GM10248 (cell line): ENCODE measurements at regions not wholly inside any gene's neighbourhood (a gene's known extent, or its start where the extent isn't known, plus 50 kb on each side); places are given as distances from the start of the nearest gene placed in this dataset.

Experiments
- CTCF ChIA-PET: fragments of 300-600 bp; sonication (Branson Sonifier 250); formaldehyde crosslinking; extraction: SDS; loops from one replicate; lab custom pipeline; 2021; ENCODE audit warnings: antibody characterized with exemption; lab: Yijun Ruan, JAX
- POLR2A ChIA-PET: fragments of 350-650 bp; sonication (Branson Sonifier 250); formaldehyde crosslinking; extraction: SDS; loops from one replicate; lab custom pipeline; 2020; ENCODE audit warnings: antibody characterized with exemption; lab: Yijun Ruan, JAX
- DNase-seq: peaks from one replicate; pipeline ENCODE4 v3.0.0; 2012; ENCODE audit errors: extremely low spot score
- TF ChIP-seq, protein P1 (sequence below): IDR thresholded peaks from 2 replicates; pipeline ENCODE4 v1.5.1; 2012; ENCODE audit warnings: mild to moderate bottlenecking, low read depth; ENCODE audit errors: extremely low read depth, missing control alignments, control extremely low read depth

DNA sequence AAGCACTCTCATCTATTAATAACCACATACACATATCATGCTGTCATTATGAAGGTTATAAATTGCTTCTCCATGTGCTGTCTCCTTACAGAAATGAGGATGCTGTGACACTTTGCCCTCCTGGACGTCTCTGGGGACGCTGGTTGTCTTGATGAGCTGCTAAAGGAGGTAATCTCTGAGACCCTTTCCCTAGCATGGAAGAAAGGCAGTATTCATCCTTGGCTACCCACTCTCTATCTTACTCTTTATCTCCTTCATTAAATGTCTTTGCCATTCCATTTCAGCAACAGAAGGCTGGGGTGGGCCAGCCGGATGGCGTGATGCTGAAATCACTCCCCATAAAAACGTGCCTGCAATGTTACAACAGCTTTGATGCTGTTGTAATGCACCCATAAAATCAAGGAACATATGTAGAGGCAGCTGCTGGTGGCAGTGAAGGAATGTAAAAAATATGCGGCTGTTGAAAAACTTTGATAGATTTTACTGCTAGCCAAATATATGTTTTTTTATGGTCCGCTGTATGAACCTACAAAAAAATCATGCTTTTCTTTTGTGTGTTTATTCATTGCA is 715.1 kb upstream of the API5 start:
- DNase-seq: no peak
- CTCF ChIA-PET: interaction anchor here (1.7 kb wide), 1 partner anchor 7 kb away, joined by 5 read pairs; no protein-coding TSS in a partner anchor
- POLR2A ChIA-PET: no interaction called here
- TF ChIP-seq, protein P1, sequence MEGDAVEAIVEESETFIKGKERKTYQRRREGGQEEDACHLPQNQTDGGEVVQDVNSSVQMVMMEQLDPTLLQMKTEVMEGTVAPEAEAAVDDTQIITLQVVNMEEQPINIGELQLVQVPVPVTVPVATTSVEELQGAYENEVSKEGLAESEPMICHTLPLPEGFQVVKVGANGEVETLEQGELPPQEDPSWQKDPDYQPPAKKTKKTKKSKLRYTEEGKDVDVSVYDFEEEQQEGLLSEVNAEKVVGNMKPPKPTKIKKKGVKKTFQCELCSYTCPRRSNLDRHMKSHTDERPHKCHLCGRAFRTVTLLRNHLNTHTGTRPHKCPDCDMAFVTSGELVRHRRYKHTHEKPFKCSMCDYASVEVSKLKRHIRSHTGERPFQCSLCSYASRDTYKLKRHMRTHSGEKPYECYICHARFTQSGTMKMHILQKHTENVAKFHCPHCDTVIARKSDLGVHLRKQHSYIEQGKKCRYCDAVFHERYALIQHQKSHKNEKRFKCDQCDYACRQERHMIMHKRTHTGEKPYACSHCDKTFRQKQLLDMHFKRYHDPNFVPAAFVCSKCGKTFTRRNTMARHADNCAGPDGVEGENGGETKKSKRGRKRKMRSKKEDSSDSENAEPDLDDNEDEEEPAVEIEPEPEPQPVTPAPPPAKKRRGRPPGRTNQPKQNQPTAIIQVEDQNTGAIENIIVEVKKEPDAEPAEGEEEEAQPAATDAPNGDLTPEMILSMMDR: no peak

DNA sequence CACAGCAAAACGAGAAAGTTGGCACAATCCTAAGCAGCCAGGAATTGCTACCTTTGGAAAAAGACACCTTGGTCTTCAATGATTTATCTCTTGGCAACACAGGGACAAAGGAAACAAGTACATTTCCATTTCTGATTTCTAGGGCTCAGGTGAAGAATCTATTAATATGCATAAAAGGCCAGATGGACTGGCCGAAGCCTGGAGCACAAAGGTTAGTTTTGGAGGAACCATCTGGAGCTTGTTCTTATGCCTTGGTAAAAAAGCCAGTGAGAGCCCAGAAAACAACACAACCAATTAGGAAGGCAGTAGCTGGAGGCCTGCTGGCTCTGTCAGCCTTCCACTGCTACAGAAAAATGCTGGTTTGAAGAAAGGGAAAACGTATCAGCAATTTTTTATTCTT is 713.5 kb upstream of the API5 start:
- CTCF ChIA-PET: no interaction called here
- POLR2A ChIA-PET: no interaction called here

DNA sequence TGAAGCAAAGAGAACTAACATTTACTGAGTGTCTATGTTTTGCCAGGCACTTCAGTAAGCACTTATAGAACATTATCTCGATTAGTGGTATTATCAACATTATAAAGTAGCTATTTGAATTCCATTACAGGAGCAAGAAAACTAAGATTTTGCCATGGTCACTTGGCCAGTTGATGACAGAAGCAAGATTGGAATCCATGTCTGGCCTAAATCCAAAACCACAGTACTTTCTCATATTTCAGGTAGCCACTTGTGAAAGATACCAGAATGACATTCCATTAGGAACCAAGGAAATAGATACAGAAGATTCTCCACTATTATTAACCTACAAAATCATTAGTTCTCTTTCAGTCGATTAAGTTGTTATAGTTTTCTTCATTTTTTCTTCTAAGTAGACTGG is 691.0 kb upstream of the API5 start:
- ChIA-PET CTCF (no interaction called here), POLR2A (no interaction called here)
- TF ChIP-seq, protein P1: no peak
- DNase-seq: no peak

More for the DNA sequence above, 713.5 kb upstream of the API5 start:
- TF ChIP-seq, protein P1: no peak
- no peak for DNase-seq

DNA sequence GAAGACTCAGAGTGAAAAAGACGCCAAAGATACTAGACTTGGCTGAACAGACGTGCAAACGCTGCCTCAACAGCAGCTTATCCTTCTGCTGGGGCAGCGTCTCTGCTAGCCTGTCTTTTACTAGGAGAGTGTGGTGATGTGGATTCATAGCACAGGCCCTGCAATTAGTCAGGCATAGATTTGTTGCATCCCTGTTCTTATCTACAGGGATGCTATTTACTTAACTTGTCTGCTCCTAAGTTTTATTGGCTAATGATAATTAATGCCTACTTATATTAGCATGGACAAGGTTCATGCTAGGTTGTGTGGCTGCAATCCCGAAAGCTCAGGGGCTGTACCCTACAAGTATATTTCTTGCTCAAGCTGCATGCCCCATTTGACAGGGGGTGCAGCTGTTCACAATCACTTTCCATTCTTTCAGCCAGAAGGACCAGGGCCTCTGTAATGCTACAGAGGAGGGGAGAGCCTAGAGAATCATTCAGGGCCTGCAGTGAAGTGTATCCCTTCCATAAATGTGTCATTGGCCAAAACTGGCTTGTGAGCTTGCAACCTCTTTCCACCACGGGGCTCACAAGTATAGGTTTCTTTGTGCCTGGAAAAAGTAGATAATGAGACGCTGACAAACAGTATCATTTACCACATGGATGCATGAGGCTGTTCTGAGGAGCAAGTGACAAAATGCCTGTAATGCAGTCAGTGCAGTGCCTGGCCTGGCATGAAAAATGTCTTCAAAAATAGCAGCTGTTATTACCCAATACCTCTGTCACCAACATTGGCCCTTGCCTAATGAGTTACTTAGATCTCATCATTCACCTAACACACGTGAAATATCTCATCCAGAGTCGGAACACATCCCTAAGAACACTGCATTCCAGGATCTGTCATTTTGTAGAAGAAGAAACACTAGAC is 685.8 kb upstream of the API5 start:
- no peak for DNase-seq
- POLR2A ChIA-PET: interaction anchor here (0.6 kb wide), 1 partner anchor 31 kb away, joined by 5 read pairs; no protein-coding TSS in a partner anchor
- TF ChIP-seq, protein P1: no peak
- CTCF ChIA-PET: interaction anchor here (1.6 kb wide), 1 partner anchor 9 kb away, joined by 4 read pairs; no protein-coding TSS in a partner anchor

DNA sequence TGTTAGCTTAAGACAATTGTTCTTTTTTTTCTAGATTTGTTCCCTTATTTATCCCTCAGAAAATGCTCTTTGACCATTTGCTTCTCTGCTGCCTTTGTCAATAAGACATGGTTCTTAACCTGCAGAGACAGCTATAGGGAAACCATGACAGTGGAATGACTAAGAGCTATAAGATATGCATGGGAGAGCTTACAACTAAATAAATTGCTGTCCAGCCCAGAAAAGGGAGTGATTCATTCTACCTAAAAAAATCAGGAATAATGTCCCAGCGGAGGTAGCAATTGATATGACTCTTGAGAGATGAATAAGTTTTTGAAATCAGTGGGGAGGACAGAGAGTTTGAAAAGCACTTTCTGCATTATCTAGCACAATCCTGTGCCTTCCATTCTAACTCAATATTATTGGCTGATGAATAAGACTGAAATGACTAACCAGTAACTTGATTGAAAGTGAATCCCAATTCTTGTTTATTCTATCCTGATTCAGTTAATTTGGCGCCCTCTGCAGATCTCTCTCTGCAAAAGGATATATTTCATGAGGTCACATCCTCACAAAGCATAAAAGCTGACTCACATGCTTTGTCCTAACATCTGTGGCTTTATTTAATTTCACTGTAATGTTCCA is 680.5 kb upstream of the API5 start:
- POLR2A ChIA-PET: no interaction called here
- no peak for DNase-seq
- TF ChIP-seq, protein P1: no peak
- CTCF ChIA-PET: no interaction called here

DNA sequence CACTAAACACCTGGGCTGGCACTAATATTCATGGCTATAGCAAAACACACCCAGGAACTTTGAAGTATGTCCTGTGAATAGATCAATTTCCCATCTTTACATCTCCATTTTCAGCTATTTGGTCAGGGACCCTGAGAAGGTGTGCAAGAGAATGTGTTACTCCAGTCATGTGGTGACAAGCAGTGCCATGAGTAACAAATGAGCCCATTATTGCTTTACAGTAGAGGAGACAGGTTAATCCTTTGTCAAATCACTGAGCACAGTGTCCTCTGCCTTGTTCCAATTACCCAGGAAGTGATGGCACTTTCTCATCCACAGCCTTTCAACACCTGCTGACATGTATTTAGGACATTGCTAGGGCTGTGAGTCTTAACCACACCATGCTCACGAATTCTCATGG is 664.8 kb upstream of the API5 start:
- no peak for DNase-seq
- CTCF ChIA-PET: no interaction called here
- POLR2A ChIA-PET: no interaction called here
- TF ChIP-seq, protein P1: no peak
